GM23338 (cell line): ENCODE measurements at regions not wholly inside any gene's neighbourhood (a gene's known extent, or its start where the extent isn't known, plus 50 kb on each side); places are given as distances from the start of the nearest gene placed in this dataset.

ENCODE experiments used
- ATAC-seq: fragments of 200-7000 bp; cut with Tn5 transposase; 3 replicates; pipeline ENCODE4 v1.9.1; 2020
- DNase-seq: peaks from one replicate; pipeline ENCODE4 v3.0.0-alpha.2; 2015; ENCODE audit warnings: low spot score
- H2AFZ ChIP-seq: fragments of 200-600 bp; sonication (generic); 2 replicates; pipeline ENCODE4 v1.8.0; 2016; ENCODE audit warnings: antibody characterized with exemption, mild to moderate bottlenecking, moderate library complexity
- H3F3A ChIP-seq: fragments of 200-600 bp; sonication (generic); replicated peaks from 2 replicates; pipeline ENCODE4 v1.8.0; 2017; ENCODE audit warnings: antibody characterized with exemption, mixed run types, low read depth
- H3K27ac ChIP-seq: fragments of 200-600 bp; sonication (generic); 2 replicates; pipeline ENCODE4 v1.6.1; 2016; ENCODE audit warnings: low read depth
- H3K27me3 ChIP-seq: fragments of 200-600 bp; sonication (generic); 2 replicates; pipeline ENCODE4 v1.8.0; 2016; ENCODE audit warnings: mild to moderate bottlenecking, mixed run types, moderate library complexity; ENCODE audit not compliant: insufficient read depth
- H3K36me3 ChIP-seq: fragments of 200-600 bp; sonication (generic); 2 replicates; pipeline ENCODE4 v1.8.0; 2016; ENCODE audit warnings: mild to moderate bottlenecking; ENCODE audit not compliant: insufficient read depth
- H3K4me1 ChIP-seq: fragments of 200-600 bp; sonication (generic); 2 replicates; pipeline ENCODE4 v1.8.0; 2016; ENCODE audit warnings: mild to moderate bottlenecking, moderate library complexity; ENCODE audit not compliant: insufficient read depth
- H3K4me2 ChIP-seq: fragments of 200-600 bp; sonication (generic); 2 replicates; pipeline ENCODE4 v1.7.1; 2017; ENCODE audit warnings: mixed run types
- H3K4me3 ChIP-seq: fragments of 200-600 bp; sonication (generic); 2 replicates; pipeline ENCODE4 v1.6.1; 2016; ENCODE audit warnings: mixed run types
- H3K79me2 ChIP-seq: fragments of 200-600 bp; sonication (generic); replicated peaks from 2 replicates; pipeline ENCODE4 v1.8.0; 2017; ENCODE audit warnings: mild to moderate bottlenecking; ENCODE audit not compliant: insufficient read depth
- H3K9me2 ChIP-seq: fragments of 200-600 bp; sonication (generic); 2 replicates; pipeline ENCODE4 v1.8.0; 2017; ENCODE audit not compliant: insufficient read depth
- H4K20me1 ChIP-seq: fragments of 200-600 bp; sonication (generic); replicated peaks from 2 replicates; pipeline ENCODE4 v1.8.0; 2017; ENCODE audit warnings: mild to moderate bottlenecking; ENCODE audit not compliant: insufficient read depth
- H3K27ac Mint-ChIP-seq: 2 replicates; pipeline ENCODE4 v1.8.0; 2020; ENCODE audit warnings: inconsistent platforms, mild to moderate bottlenecking, moderate library complexity, mixed read lengths
- H3K27me3 Mint-ChIP-seq: 3 replicates; pipeline ENCODE4 v1.8.0; 2022; ENCODE audit warnings: low read depth, mild to moderate bottlenecking, moderate library complexity, mixed read lengths, inconsistent platforms; ENCODE audit not compliant: insufficient read depth, poor library complexity
- H3K36me3 Mint-ChIP-seq: 3 replicates; pipeline ENCODE4 v1.8.0; 2021; ENCODE audit warnings: low read depth, mild to moderate bottlenecking, inconsistent platforms, moderate library complexity, mixed read lengths
- H3K4me1 Mint-ChIP-seq: 3 replicates; pipeline ENCODE4 v1.8.0; 2020; ENCODE audit warnings: mild to moderate bottlenecking, inconsistent platforms, mixed read lengths
- H3K4me3 Mint-ChIP-seq: 3 replicates; pipeline ENCODE4 v1.8.0; 2021; ENCODE audit warnings: moderate library complexity, mild to moderate bottlenecking, inconsistent platforms, mixed read lengths
- H3K9me3 Mint-ChIP-seq: 3 replicates; pipeline ENCODE4 v1.8.0; 2020; ENCODE audit warnings: moderate library complexity, mild to moderate bottlenecking, inconsistent platforms, mixed read lengths
- ETS1 ChIP-seq: IDR thresholded peaks from 2 replicates; pipeline ENCODE4 v1.6.1; 2016; ENCODE audit warnings: antibody characterized with exemption
- EZH2 ChIP-seq: fragments of 200-600 bp; sonication (generic); IDR thresholded peaks from one replicate; pipeline ENCODE4 v1.8.0; 2017; ENCODE audit warnings: antibody characterized with exemption, mild to moderate bottlenecking, low read depth; ENCODE audit not compliant: unreplicated experiment
- EZH2phosphoT487 ChIP-seq: fragments of 200-600 bp; sonication (generic); IDR thresholded peaks from one replicate; pipeline ENCODE4 v1.8.1; 2018; ENCODE audit warnings: antibody characterized with exemption; ENCODE audit not compliant: unreplicated experiment
- JUNB ChIP-seq: IDR thresholded peaks from one replicate; pipeline ENCODE4 v1.6.1; 2016; ENCODE audit warnings: antibody characterized with exemption; ENCODE audit not compliant: unreplicated experiment
- NANOG ChIP-seq: IDR thresholded peaks from 2 replicates; pipeline ENCODE4 v1.6.1; 2016; ENCODE audit warnings: antibody characterized with exemption, borderline replicate concordance
- POLR2AphosphoS5 ChIP-seq: IDR thresholded peaks from 2 replicates; pipeline ENCODE4 v1.6.1; 2016; ENCODE audit warnings: antibody characterized with exemption, low read depth
- REST ChIP-seq: IDR thresholded peaks from one replicate; pipeline ENCODE4 v1.6.1; 2018; ENCODE audit warnings: antibody characterized with exemption; ENCODE audit not compliant: unreplicated experiment
- ZNF114 ChIP-seq: fragments of 250-450 bp; sonication (Bioruptor Pico); IDR thresholded peaks from 2 replicates; pipeline ENCODE4 v1.5.0; 2020; ENCODE audit warnings: mild to moderate bottlenecking, moderate library complexity
- ZNF331 ChIP-seq: fragments of 250-450 bp; sonication (Bioruptor Pico); IDR thresholded peaks from 2 replicates; pipeline ENCODE4 v1.5.0; 2020; ENCODE audit warnings: low read depth, mild to moderate bottlenecking, moderate library complexity
- ZNF462 ChIP-seq: fragments of 250-450 bp; sonication (Bioruptor Pico); IDR thresholded peaks from 2 replicates; pipeline ENCODE4 v1.5.0; 2020; ENCODE audit warnings: mild to moderate bottlenecking, moderate library complexity

DNA sequence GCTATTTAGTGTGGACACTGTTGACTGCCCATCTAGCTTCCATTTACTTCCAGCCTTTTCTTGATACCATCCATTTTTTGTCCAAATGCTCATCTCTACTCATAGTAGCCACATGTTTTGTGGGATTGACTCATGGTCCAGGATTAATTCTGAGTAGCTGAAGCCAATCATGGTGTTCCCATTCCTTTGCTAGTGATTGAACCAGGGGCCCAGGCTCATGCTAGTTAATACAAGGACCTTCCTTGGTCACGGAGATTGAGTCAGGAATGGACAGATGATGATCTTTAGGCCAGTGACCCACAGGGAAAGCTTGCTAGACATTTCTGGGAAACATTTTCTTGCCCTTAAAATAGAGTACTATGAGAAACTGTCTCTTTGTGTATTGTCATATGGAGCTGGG lies 272.9 kb upstream of the RIOK2 start:
- Mint-ChIP-seq H3K4me3 (no peak overlapping the region), H3K4me1 (peaks cover 4% of the 10 kb centered on the region), H3K27ac (no peak overlapping the region), H3K36me3 (no peaks in the 10 kb centered on the region), H3K27me3 (no peaks in the 10 kb centered on the region), H3K9me3 (no peaks in the 10 kb centered on the region)
- Histone ChIP-seq H3K4me2 (no peak overlapping the region), H4K20me1 (no peaks in the 10 kb centered on the region), H3K4me3 (no peak overlapping the region), H3K27me3 (no peaks in the 10 kb centered on the region), H3K79me2 (no peaks in the 10 kb centered on the region), H3K27ac (no peak overlapping the region), H2AFZ (no peak overlapping the region), H3F3A (no peaks in the 10 kb centered on the region), H3K36me3 (no peaks in the 10 kb centered on the region), H3K9me2 (no peaks in the 10 kb centered on the region), H3K4me1 (0 out of 2 replicates have a peak, but pooled peaks cover 5% of the 10 kb centered on the region)
- ATAC-seq (no peak), DNase-seq (no peak)
- TF ChIP-seq EZH2phosphoT487: no peak
- TF ChIP-seq ZNF331 (CRISPR knock-in tag): no peak
- TF ChIP-seq EZH2: no peak
- no peak for TF ChIP-seq ZNF114 (CRISPR knock-in tag)
- no peak for TF ChIP-seq ETS1
- no peak for TF ChIP-seq POLR2AphosphoS5
- no peak for TF ChIP-seq REST
- no peak for TF ChIP-seq NANOG
- TF ChIP-seq JUNB: no peak
- no peak for TF ChIP-seq ZNF462 (CRISPR knock-in tag)
